NT2/D1 (cell line): ENCODE measurements at regions not wholly inside any gene's neighbourhood (a gene's known extent, or its start where the extent isn't known, plus 50 kb on each side); places are given as distances from the start of the nearest gene placed in this dataset.

Experiments
- SUZ12 ChIP-seq: IDR thresholded peaks from 2 replicates; pipeline ENCODE4 v1.6.1; 2011; ENCODE audit not compliant: insufficient read length, insufficient read depth; ENCODE audit errors: extremely low read depth
- YY1 ChIP-seq: IDR thresholded peaks from 2 replicates; pipeline ENCODE4 v1.6.1; 2011; ENCODE audit not compliant: insufficient read length, insufficient read depth

- TF ChIP-seq YY1 (no peak), SUZ12 (no peak)
Observed at GRCh38 chr9:99389087-99390033, 167.3 kb downstream of the SEC61B start.
